HepG2 (cell line): ENCODE measurements at regions not wholly inside any gene's neighbourhood (a gene's known extent, or its start where the extent isn't known, plus 50 kb on each side); places are given as distances from the start of the nearest gene placed in this dataset.

Source experiments
- CCAR2 ChIP-seq: fragments of 200-400 bp; formaldehyde crosslinking; optimal IDR thresholded peaks from 2 replicates; pipeline ENCODE3; 2018; ENCODE audit warnings: low read depth, mild to moderate bottlenecking, low read length, moderate library complexity
- GATAD2A ChIP-seq: IDR thresholded peaks from 2 replicates; pipeline ENCODE4 v1.6.1; 2016
- MXI1 ChIP-seq: IDR thresholded peaks from 3 replicates; pipeline ENCODE4 v1.6.1; 2012; ENCODE audit warnings: low read depth, low read length, inconsistent platforms, borderline replicate concordance
- PHF21A ChIP-seq: sonication (generic); formaldehyde crosslinking; IDR thresholded peaks from 2 replicates; pipeline ENCODE4 v1.5.0; 2020; ENCODE audit warnings: mild to moderate bottlenecking, missing genetic modification reagents
- SIX4 ChIP-seq: sonication (generic); formaldehyde crosslinking; IDR thresholded peaks from 2 replicates; pipeline ENCODE4 v1.4.0; 2020; ENCODE audit warnings: missing genetic modification reagents
- SNRNP70 ChIP-seq: fragments of 200-400 bp; formaldehyde crosslinking; IDR thresholded peaks from 2 replicates; pipeline ENCODE4 v1.6.1; 2017; ENCODE audit warnings: mild to moderate bottlenecking, low read depth, low read length, moderate library complexity
- ZBTB3 ChIP-seq: sonication (generic); formaldehyde crosslinking; IDR thresholded peaks from 2 replicates; pipeline ENCODE4 v1.4.0; 2020; ENCODE audit warnings: low read depth, mild to moderate bottlenecking, moderate library complexity, missing genetic modification reagents, borderline replicate concordance
- ZNF343 ChIP-seq: sonication (generic); formaldehyde crosslinking; IDR thresholded peaks from 2 replicates; pipeline ENCODE4 v1.4.0; 2020; ENCODE audit warnings: mild to moderate bottlenecking, missing genetic modification reagents
- ZNF383 ChIP-seq: sonication (generic); formaldehyde crosslinking; IDR thresholded peaks from 2 replicates; pipeline ENCODE4 v1.4.0; 2020; ENCODE audit warnings: missing genetic modification reagents, mild to moderate bottlenecking, borderline replicate concordance
- ZNF570 ChIP-seq: sonication (generic); formaldehyde crosslinking; IDR thresholded peaks from 2 replicates; pipeline ENCODE4 v1.4.0; 2020; ENCODE audit warnings: mild to moderate bottlenecking, missing genetic modification reagents, borderline replicate concordance
- ZNF607 ChIP-seq: sonication (generic); formaldehyde crosslinking; IDR thresholded peaks from 2 replicates; pipeline ENCODE4 v1.5.1; 2020; ENCODE audit warnings: missing genetic modification reagents, mild to moderate bottlenecking, borderline replicate concordance
- ZNF766 ChIP-seq: sonication (generic); formaldehyde crosslinking; IDR thresholded peaks from 2 replicates; pipeline ENCODE4 v1.5.0; 2020; ENCODE audit warnings: missing genetic modification reagents, borderline replicate concordance
- TF ChIP-seq, protein P1 (sequence below): IDR thresholded peaks from 2 replicates; pipeline ENCODE4 v1.6.1; 2016; ENCODE audit warnings: mild to moderate bottlenecking, missing biosample characterization, missing genetic modification reagents
- TF ChIP-seq, protein P2 (sequence below): sonication (generic); formaldehyde crosslinking; IDR thresholded peaks from 2 replicates; pipeline ENCODE4 v1.5.1; 2020; ENCODE audit warnings: missing genetic modification reagents, mild to moderate bottlenecking, borderline replicate concordance
- TF ChIP-seq, protein P3 (sequence below): IDR thresholded peaks from 2 replicates; pipeline ENCODE4 v1.6.1; 2016; ENCODE audit warnings: control low read depth
- TF ChIP-seq, protein P4 (sequence below): sonication (generic); formaldehyde crosslinking; conservative IDR thresholded peaks from 2 replicates; pipeline ENCODE4 v1.4.0; 2020; ENCODE audit warnings: mild to moderate bottlenecking, missing genetic modification reagents, moderate library complexity

DNA sequence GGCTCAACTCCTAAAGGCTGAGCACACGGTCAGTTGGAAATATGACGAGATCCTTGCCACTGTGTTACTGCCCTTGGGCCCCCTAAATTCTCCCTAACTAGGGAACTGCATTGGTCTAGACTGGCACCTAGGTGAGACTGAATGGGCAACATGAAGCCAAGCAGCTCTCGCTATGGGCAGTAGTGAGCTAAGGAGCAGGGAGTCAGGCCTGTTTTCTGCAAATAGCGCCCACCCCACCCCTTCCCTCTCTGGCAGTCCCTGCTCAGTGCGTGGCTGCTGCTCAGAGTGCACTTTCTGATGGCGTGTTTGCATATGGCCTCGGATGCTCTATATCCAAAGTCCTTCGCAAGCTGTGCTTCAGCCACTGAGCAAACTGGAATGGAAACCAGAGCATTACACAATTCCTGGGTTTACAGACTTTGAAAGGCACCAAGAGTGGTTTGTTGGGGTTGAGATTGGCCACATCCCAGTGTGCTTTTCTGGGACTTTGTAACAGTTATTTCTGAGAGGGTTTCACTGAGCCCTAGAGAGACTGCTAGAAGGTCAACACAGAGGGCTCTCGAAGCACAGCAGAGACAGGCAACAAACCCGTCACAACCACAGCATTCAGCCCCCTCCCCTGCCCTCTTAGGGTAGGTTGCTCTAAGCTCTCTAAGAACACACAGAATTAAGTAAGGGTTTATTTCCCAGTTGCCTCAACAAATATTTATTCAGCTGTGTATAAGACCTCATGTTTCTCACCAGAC lies 419.9 kb downstream of the STK39 start (continued):
- TF ChIP-seq, protein P1, sequence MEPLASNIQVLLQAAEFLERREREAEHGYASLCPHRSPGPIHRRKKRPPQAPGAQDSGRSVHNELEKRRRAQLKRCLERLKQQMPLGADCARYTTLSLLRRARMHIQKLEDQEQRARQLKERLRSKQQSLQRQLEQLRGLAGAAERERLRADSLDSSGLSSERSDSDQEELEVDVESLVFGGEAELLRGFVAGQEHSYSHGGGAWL: peak; percentile 67; the same call in 1 of the 2 replicates
- peak; percentile 91 for TF ChIP-seq ZBTB3 (CRISPR knock-in tag)
- peak; percentile 97 for TF ChIP-seq ZNF343
- peak; percentile 13; the same call in 1 of the 2 replicates for TF ChIP-seq SIX4 (CRISPR knock-in tag)
- peak; percentile 81; the same call in 1 of the 2 replicates for TF ChIP-seq ZNF607 (CRISPR knock-in tag)
- 0 out of 3 replicates have a peak, but pooled peaks have one; percentile 32 for TF ChIP-seq MXI1
- 0 out of 2 replicates have a peak, but pooled peaks have one; percentile 59 for TF ChIP-seq ZNF570
- peak; percentile 100 for TF ChIP-seq PHF21A (CRISPR knock-in tag)
- TF ChIP-seq, protein P2, sequence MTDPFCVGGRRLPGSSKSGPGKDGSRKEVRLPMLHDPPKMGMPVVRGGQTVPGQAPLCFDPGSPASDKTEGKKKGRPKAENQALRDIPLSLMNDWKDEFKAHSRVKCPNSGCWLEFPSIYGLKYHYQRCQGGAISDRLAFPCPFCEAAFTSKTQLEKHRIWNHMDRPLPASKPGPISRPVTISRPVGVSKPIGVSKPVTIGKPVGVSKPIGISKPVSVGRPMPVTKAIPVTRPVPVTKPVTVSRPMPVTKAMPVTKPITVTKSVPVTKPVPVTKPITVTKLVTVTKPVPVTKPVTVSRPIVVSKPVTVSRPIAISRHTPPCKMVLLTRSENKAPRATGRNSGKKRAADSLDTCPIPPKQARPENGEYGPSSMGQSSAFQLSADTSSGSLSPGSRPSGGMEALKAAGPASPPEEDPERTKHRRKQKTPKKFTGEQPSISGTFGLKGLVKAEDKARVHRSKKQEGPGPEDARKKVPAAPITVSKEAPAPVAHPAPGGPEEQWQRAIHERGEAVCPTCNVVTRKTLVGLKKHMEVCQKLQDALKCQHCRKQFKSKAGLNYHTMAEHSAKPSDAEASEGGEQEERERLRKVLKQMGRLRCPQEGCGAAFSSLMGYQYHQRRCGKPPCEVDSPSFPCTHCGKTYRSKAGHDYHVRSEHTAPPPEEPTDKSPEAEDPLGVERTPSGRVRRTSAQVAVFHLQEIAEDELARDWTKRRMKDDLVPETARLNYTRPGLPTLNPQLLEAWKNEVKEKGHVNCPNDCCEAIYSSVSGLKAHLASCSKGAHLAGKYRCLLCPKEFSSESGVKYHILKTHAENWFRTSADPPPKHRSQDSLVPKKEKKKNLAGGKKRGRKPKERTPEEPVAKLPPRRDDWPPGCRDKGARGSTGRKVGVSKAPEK: peak; percentile 36; the same call in 1 of the 2 replicates
- peak; percentile 91 for TF ChIP-seq ZNF766
- TF ChIP-seq GATAD2A (CRISPR knock-in tag): peak; percentile 99
- TF ChIP-seq, protein P3, sequence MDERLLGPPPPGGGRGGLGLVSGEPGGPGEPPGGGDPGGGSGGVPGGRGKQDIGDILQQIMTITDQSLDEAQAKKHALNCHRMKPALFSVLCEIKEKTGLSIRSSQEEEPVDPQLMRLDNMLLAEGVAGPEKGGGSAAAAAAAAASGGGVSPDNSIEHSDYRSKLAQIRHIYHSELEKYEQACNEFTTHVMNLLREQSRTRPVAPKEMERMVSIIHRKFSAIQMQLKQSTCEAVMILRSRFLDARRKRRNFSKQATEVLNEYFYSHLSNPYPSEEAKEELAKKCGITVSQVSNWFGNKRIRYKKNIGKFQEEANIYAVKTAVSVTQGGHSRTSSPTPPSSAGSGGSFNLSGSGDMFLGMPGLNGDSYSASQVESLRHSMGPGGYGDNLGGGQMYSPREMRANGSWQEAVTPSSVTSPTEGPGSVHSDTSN (CRISPR knock-in tag): no peak
- TF ChIP-seq, protein P4, sequence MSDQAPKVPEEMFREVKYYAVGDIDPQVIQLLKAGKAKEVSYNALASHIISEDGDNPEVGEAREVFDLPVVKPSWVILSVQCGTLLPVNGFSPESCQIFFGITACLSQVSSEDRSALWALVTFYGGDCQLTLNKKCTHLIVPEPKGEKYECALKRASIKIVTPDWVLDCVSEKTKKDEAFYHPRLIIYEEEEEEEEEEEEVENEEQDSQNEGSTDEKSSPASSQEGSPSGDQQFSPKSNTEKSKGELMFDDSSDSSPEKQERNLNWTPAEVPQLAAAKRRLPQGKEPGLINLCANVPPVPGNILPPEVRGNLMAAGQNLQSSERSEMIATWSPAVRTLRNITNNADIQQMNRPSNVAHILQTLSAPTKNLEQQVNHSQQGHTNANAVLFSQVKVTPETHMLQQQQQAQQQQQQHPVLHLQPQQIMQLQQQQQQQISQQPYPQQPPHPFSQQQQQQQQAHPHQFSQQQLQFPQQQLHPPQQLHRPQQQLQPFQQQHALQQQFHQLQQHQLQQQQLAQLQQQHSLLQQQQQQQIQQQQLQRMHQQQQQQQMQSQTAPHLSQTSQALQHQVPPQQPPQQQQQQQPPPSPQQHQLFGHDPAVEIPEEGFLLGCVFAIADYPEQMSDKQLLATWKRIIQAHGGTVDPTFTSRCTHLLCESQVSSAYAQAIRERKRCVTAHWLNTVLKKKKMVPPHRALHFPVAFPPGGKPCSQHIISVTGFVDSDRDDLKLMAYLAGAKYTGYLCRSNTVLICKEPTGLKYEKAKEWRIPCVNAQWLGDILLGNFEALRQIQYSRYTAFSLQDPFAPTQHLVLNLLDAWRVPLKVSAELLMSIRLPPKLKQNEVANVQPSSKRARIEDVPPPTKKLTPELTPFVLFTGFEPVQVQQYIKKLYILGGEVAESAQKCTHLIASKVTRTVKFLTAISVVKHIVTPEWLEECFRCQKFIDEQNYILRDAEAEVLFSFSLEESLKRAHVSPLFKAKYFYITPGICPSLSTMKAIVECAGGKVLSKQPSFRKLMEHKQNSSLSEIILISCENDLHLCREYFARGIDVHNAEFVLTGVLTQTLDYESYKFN: peak; percentile 99
- TF ChIP-seq SNRNP70: no peak
- no peak for TF ChIP-seq CCAR2
- TF ChIP-seq ZNF383 (CRISPR knock-in tag): no peak; the same call in 1 of the 2 replicates
